WI38 (cell line): ENCODE measurements at regions not wholly inside any gene's neighbourhood (a gene's known extent, or its start where the extent isn't known, plus 50 kb on each side); places are given as distances from the start of the nearest gene placed in this dataset.

Source experiments
- H3K4me3 ChIP-seq: 2 replicates; pipeline ENCODE4 v1.5.1; 2011; ENCODE audit warnings: low read depth, mild to moderate bottlenecking, control low read depth, low read length
- TF ChIP-seq, protein P1 (sequence below): IDR thresholded peaks from 2 replicates; pipeline ENCODE4 v1.5.1; 2012; ENCODE audit warnings: low read depth, mild to moderate bottlenecking, control low read depth, low read length

DNA sequence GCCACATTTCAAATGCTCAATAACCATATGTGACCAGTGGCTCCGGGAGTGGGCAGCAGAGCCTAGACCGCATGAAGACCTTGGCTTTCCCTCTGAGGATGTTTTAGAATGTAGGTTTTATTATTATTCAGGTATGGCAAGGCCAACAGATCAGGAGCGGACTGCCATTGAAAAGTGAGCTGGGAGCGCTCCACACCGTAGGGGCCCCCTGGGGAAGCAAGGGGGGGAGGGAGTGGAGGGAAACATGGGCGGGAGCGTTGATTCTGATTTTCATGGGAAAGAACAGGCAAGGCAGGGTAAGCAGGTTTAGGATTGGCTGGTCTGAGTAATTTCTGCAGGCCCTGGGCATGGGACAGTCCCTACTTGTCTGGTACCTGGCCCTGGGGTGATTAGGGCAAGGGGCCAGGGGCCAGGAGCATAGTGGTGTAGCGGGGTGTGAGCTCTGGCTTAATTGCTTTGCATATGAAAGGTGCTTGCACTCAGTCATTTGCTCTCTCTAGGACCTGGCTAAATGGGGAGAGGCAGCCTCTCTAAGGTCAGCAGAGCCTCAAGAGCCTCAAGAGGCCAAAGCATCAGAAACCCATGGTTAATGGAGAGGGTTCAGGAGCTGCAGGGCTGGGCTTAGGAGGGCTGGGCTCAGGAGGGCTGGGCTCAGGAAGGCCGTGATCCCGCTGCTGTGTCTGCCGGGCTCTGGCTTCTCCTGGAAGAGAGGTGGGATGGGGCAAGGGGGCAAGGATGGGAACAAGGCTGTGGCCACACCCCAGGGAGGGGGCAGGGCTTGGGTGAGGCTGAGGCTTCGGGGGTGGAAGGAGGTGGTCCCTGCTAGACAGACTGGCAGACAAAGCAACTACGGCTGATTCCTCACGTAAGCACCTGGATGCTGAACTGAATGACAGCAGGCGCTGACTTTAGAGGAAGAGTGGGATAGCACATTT, 82.0 kb upstream of the WASF3 start:
- TF ChIP-seq, protein P1, sequence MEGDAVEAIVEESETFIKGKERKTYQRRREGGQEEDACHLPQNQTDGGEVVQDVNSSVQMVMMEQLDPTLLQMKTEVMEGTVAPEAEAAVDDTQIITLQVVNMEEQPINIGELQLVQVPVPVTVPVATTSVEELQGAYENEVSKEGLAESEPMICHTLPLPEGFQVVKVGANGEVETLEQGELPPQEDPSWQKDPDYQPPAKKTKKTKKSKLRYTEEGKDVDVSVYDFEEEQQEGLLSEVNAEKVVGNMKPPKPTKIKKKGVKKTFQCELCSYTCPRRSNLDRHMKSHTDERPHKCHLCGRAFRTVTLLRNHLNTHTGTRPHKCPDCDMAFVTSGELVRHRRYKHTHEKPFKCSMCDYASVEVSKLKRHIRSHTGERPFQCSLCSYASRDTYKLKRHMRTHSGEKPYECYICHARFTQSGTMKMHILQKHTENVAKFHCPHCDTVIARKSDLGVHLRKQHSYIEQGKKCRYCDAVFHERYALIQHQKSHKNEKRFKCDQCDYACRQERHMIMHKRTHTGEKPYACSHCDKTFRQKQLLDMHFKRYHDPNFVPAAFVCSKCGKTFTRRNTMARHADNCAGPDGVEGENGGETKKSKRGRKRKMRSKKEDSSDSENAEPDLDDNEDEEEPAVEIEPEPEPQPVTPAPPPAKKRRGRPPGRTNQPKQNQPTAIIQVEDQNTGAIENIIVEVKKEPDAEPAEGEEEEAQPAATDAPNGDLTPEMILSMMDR, result no peak
- H3K4me3 ChIP-seq, result no peak overlapping the region

DNA sequence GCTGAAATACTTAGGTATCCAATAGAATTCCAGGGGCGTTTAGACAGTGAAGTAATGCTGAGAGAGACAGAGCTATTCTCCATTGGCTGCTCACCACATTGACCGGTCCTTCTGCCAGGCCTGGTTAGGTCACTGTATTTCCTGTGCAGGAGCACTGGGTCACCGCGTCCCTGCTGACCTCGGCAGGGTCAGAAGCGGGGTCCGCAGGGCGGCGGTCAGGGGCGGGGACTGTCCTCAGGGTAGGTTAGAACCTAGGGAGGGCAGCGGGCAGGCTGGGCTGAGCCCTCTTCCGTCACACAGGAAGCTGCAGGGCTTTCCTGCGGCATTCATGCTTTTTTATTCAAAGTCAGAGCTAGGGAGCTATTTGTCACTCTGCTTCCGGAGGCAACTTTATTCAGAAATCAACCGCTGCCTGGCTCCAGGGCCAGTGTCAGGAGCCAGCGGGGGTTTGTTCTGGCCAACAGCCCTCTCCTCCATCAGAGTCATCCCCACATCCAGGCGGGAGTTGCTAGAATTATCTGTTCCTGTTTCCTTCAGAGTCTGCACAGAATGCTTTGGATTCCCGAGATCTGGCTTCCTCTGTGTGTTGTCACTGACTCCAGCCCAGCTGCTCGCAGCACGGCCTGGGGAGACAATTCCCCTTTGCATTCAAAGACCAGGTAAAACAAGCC, 81.2 kb upstream of the WASF3 start:
- TF ChIP-seq, protein P1, result no peak
- H3K4me3 ChIP-seq, result peak overlapping the region; percentile 23

DNA sequence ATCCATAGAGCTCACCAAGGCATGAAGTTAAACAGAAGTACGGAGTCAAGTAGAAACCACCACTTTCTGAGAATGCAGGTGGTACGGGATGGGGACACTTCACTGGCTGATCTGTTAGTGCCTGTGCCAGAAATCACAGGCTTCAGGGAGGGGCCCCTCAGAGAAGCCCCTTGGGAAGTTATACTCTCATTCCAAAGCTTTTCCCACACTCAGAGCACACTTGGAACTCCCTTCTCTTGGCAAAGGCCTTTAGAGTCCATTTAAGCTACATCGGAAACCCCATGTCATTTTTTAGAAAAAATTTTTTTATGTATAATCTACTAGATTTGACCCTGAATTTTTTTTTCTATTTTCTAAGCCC, 80.7 kb upstream of the WASF3 start:
- no peak overlapping the region; the same call in 1 of the 2 replicates for H3K4me3 ChIP-seq

DNA sequence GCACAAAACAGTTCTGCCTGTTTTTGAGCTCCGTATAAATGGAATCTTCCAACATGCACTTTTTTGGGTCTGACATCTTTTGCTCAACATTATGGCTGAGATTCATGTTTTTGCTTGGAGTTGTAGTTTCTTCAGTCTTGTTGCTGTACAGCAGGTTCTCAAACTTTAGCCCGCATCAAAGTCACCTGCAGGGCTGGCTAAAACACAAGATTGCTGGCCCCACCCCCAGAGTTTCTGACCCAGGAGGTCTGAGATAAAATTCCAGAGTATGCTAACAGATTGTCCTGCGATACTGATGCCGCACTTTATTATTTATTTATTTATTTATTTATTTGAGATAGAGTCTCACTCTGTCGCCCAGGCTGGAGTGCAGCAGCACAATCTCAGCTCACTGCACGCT, 79.8 kb upstream of the WASF3 start:
- no peak overlapping the region for H3K4me3 ChIP-seq
- TF ChIP-seq, protein P1, result no peak

More for the DNA sequence above, 80.7 kb upstream of the WASF3 start:
- TF ChIP-seq, protein P1, result no peak

DNA sequence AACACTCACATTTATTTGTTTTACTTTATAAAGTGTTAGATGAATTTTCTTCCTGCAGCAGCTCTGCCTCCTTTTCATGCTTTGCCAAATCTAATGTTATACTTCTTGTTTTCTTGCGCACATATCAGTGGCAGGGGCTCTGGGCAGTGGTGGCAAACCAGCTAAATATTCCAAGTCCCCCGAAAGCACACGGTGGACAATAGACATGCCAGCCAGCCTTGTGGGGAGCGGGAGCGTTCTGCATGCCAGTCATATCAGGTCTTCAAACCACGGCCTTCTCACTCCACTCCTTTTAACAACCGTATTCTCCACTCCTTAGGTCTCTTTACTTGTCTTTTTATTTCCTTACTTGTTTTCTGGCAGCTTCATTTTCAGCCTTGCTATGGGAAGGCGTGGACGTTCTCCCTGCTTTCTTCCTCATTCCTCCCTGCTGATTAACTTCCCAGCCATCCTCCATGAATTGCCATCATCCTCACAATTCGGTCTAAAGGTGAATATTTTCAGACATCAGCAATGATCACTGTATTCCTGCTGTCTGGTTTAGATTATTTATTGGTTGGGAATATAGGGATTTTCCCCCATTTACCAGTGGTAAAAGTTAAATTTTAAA, 77.1 kb upstream of the WASF3 start:
- TF ChIP-seq, protein P1, result no peak
- no peak overlapping the region for H3K4me3 ChIP-seq

DNA sequence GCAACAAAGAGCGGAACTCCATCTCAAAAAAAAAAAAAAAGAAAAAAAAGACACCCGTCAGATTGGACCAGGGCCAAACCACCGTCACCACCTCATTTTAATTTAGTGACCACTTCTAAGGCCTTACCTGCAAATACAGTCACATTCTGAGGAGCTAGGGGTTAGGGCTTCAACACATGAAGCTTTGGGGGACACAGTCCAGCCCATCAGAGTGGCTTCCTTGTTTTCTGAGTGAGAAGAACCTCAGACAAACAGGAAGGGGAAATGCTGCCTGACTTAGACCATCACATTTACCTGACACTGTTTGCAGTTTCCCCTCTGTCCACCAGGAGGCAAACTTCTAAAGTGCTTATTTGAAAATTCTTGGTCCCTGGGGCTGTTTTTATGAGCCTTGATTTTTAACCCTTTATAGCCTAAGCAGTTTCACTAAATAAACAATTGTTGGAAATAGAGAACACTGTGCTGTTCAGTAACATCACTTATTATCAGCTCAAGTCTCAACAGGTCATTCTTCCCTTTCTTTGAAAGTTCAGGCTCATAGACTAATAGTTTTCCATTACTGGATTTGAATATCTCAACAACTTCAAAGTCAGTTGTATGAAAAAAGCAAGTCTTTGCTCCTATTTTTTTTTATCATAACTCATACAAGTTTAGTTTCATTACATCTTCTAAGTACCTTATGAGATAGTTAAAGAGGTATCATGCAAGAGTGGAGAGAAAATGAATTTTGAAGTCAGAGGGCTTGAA, 74.9 kb upstream of the WASF3 start:
- TF ChIP-seq, protein P1, result peak; percentile 80
- no peak overlapping the region for H3K4me3 ChIP-seq
